ENCODE measurements at regions not wholly inside any gene's neighbourhood (a gene's known extent, or its start where the extent isn't known, plus 50 kb on each side); places are given as distances from the start of the nearest gene placed in this dataset.

GRCh38 chr3:18946524-18946923 lies 201.8 kb upstream of the KCNH8 start:
- H3K27ac Mint-ChIP-seq, result peak overlapping the region in 1 of 7 donors; percentile 4

GRCh38 chr3:18937574-18937973 lies 210.7 kb upstream of the KCNH8 start:
- Histone ChIP-seq H3K4me2 (replicated peaks; ENCODE audit: extremely low read depth, low read length, poor library complexity, severe bottlenecking) (no peak overlapping the region), H3K9ac (ENCODE audit: insufficient read depth, low read length, poor library complexity, severe bottlenecking) (no peak overlapping the region), H3K9me3 (replicated peaks in 1 of 2; ENCODE audit: control insufficient read depth in 1 of 2, insufficient read depth in 1 of 2, low read length in 2 of 2) (no peaks in the 10 kb centered on the region), H4K20me1 (ENCODE audit: insufficient read depth, low read length) (no peaks in the 10 kb centered on the region), H2AFZ (ENCODE audit: insufficient read depth, low read depth, low read length, poor library complexity, severe bottlenecking) (no peak overlapping the region), H3K79me2 (ENCODE audit: insufficient read depth, low read length) (no peaks in the 10 kb centered on the region), H3K36me3 (replicated peaks in 1 of 2; ENCODE audit: control insufficient read depth in 1 of 2, insufficient read depth in 2 of 2, low read length in 2 of 2) (no peaks in the 10 kb centered on the region), H3K4me1 (ENCODE audit: control insufficient read depth in 1 of 2, insufficient read depth in 2 of 2, low read length in 2 of 2) (no peaks in the 10 kb centered on the region), H3K4me3 (replicated peaks in 1 of 3; ENCODE audit: low read depth in 2 of 3, low read length in 3 of 3) (no peak overlapping the region), H3K27me3 (ENCODE audit: control insufficient read depth in 2 of 2, insufficient read depth in 2 of 2, low read length in 2 of 2) (no peaks in the 10 kb centered on the region), H3K27ac (ENCODE audit: low read depth in 1 of 2, low read length in 2 of 2) (no peak overlapping the region)
- Mint-ChIP-seq H3K4me1 (no peaks in the 10 kb centered on the region), H3K9me3 (peaks cover 0 to 3% (median 2%) of the 10 kb centered on the region in 7 donors), H3K27me3 (ENCODE audit: low read depth in 3 of 3) (peaks cover 0 to 2% (median 0%) of the 10 kb centered on the region in 3 donors), H3K4me3 (no peak overlapping the region), H3K27ac (no peak overlapping the region), H3K36me3 (no peaks in the 10 kb centered on the region)
- TF ChIP-seq, protein P1, sequence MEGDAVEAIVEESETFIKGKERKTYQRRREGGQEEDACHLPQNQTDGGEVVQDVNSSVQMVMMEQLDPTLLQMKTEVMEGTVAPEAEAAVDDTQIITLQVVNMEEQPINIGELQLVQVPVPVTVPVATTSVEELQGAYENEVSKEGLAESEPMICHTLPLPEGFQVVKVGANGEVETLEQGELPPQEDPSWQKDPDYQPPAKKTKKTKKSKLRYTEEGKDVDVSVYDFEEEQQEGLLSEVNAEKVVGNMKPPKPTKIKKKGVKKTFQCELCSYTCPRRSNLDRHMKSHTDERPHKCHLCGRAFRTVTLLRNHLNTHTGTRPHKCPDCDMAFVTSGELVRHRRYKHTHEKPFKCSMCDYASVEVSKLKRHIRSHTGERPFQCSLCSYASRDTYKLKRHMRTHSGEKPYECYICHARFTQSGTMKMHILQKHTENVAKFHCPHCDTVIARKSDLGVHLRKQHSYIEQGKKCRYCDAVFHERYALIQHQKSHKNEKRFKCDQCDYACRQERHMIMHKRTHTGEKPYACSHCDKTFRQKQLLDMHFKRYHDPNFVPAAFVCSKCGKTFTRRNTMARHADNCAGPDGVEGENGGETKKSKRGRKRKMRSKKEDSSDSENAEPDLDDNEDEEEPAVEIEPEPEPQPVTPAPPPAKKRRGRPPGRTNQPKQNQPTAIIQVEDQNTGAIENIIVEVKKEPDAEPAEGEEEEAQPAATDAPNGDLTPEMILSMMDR (IDR thresholded peaks at IDR 0.05), result no peak
- intact Hi-C loops (cut with micrococcal nuclease), result no loop called here
- DNase-seq, result no peak

More at GRCh38 chr3:18946524-18946923, 201.8 kb upstream of the KCNH8 start:
- Mint-ChIP-seq H3K36me3 (no peaks in the 10 kb centered on the region), H3K27me3 (ENCODE audit: low read depth in 3 of 3) (peaks cover 0 to 1% (median 0%) of the 10 kb centered on the region in 3 donors), H3K4me1 (peaks cover 3% of the 10 kb centered on the region), H3K4me3 (no peak overlapping the region), H3K9me3 (peaks cover 3 to 9% (median 5%) of the 10 kb centered on the region in 7 donors)
- no peaks in the 10 kb centered on the region for H3K27me3 ChIP-seq (ENCODE audit: control insufficient read depth in 2 of 2, insufficient read depth in 2 of 2, low read length in 2 of 2)
- no peaks in the 10 kb centered on the region for H3K36me3 ChIP-seq (replicated peaks in 1 of 2; ENCODE audit: control insufficient read depth in 1 of 2, insufficient read depth in 2 of 2, low read length in 2 of 2)
- intact Hi-C loops (cut with micrococcal nuclease), result no loop called here
- no peak overlapping the region for H3K4me3 ChIP-seq (replicated peaks in 1 of 3; ENCODE audit: low read depth in 2 of 3, low read length in 3 of 3)
- no peak for DNase-seq
- H3K4me2 ChIP-seq (replicated peaks; ENCODE audit: extremely low read depth, low read length, poor library complexity, severe bottlenecking), result no peak overlapping the region
- 10% methylated on average over 2 of the region's 2 CpGs for WGBS (ENCODE audit: insufficient coverage)
- no peaks in the 10 kb centered on the region for H3K4me1 ChIP-seq (ENCODE audit: control insufficient read depth in 1 of 2, insufficient read depth in 2 of 2, low read length in 2 of 2)
- H3K9ac ChIP-seq (ENCODE audit: insufficient read depth, low read length, poor library complexity, severe bottlenecking), result no peak overlapping the region
- H3K9me3 ChIP-seq (replicated peaks in 1 of 2; ENCODE audit: control insufficient read depth in 1 of 2, insufficient read depth in 1 of 2, low read length in 2 of 2), result peaks cover 0 to 4% of the 10 kb centered on the region in 2 donors
- TF ChIP-seq, protein P1 (IDR thresholded peaks at IDR 0.05), result no peak
- no peak overlapping the region for H2AFZ ChIP-seq (ENCODE audit: insufficient read depth, low read depth, low read length, poor library complexity, severe bottlenecking)
- H4K20me1 ChIP-seq (ENCODE audit: insufficient read depth, low read length), result no peaks in the 10 kb centered on the region
- no peak overlapping the region for H3K27ac ChIP-seq (ENCODE audit: low read depth in 1 of 2, low read length in 2 of 2)
- H3K79me2 ChIP-seq (ENCODE audit: insufficient read depth, low read length), result no peaks in the 10 kb centered on the region
